ENCODE measurements at regions not wholly inside any gene's neighbourhood (a gene's known extent, or its start where the extent isn't known, plus 50 kb on each side); places are given as distances from the start of the nearest gene placed in this dataset.

DNA sequence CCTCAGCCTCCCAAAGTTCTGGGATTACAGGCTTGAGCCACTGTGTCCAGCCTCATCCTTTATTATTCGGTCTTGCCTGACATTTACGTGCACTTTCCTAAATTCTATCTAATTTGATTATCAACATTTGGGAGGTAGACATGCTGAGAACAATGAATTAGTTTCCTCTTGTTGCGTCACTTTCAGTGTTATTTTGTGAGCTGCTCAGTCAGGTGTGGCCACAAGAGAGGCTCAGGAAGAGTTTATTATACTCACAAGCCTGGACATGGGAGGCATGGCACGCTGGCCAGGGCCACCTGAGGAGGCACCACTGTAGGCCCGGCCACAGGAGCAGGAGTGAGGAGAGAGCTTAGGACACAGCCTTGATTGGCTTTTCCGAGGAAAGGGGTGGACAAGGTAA is 59.7 kb upstream of the RBFOX2 start:
- H3K36me3 ChIP-seq (ENCODE audit: low read depth, low read length) = no peaks in the 10 kb centered on the region
- no peak for ATAC-seq
- H3K4me3 ChIP-seq (ENCODE audit: low read length) = no peak overlapping the region
- H3K4me2 ChIP-seq (ENCODE audit: low read length) = no peak overlapping the region
- H3K9ac ChIP-seq (ENCODE audit: low read length) = no peak overlapping the region
- no peak overlapping the region for H2AFZ ChIP-seq (ENCODE audit: low read length)
- no peak for DNase-seq
- no peak overlapping the region for H3K27ac ChIP-seq (ENCODE audit: low read length)
- H3K79me2 ChIP-seq (ENCODE audit: low read length) = no peaks in the 10 kb centered on the region
- POLR2A ChIA-PET (ENCODE audit: unreplicated experiment) = no interaction called here
- H3K9me3 ChIP-seq (ENCODE audit: low read length) = no peaks in the 10 kb centered on the region
- intact Hi-C loops (cut with micrococcal nuclease) = no loop called here
- no peaks in the 10 kb centered on the region for H4K20me1 ChIP-seq (ENCODE audit: low read length)
- no peaks in the 10 kb centered on the region for H3K4me1 ChIP-seq (ENCODE audit: insufficient read depth, low read length)
- no peaks in the 10 kb centered on the region for H3K9me2 ChIP-seq (replicated peaks; ENCODE audit: low read length)
- CTCF ChIA-PET = no interaction called here
- TF ChIP-seq EZH2phosphoT487 (IDR thresholded peaks at IDR 0.05; ENCODE audit: borderline replicate concordance, low read length) (no peak), EZH2 (IDR thresholded peaks at IDR 0.05; ENCODE audit: low read length, unreplicated experiment) (no peak)
- TF ChIP-seq, protein P1, sequence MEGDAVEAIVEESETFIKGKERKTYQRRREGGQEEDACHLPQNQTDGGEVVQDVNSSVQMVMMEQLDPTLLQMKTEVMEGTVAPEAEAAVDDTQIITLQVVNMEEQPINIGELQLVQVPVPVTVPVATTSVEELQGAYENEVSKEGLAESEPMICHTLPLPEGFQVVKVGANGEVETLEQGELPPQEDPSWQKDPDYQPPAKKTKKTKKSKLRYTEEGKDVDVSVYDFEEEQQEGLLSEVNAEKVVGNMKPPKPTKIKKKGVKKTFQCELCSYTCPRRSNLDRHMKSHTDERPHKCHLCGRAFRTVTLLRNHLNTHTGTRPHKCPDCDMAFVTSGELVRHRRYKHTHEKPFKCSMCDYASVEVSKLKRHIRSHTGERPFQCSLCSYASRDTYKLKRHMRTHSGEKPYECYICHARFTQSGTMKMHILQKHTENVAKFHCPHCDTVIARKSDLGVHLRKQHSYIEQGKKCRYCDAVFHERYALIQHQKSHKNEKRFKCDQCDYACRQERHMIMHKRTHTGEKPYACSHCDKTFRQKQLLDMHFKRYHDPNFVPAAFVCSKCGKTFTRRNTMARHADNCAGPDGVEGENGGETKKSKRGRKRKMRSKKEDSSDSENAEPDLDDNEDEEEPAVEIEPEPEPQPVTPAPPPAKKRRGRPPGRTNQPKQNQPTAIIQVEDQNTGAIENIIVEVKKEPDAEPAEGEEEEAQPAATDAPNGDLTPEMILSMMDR (conservative IDR thresholded peaks at IDR 0.05; ENCODE audit: low read depth, low read length) = no peak
- no peaks in the 10 kb centered on the region for H3F3A ChIP-seq (ENCODE audit: low read length, unreplicated experiment)
- H3K27me3 ChIP-seq (ENCODE audit: low read length) = no peaks in the 10 kb centered on the region
- BruUV-seq (replicated peaks) = no TSS peak

DNA sequence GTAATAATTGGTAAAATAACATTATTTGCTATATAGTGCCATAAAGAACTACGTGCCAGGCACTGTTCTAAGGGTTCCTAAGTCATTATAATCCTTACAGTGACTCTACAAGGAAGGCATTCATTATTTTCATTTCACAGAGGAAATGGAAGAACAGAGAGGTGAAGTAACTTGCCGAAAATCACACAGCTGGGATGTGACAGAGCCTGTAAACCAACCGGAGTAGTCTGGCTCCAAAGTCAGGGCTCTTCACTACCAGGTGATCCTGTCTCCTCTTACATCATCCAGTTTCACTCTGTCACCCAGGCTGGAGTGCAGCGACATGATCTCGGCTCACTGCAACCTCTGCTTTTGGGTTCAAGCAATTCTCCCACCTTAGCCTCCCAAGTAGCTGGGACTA is 59.2 kb upstream of the RBFOX2 start:
- H3K27ac ChIP-seq (ENCODE audit: low read length) = no peak overlapping the region
- H3K36me3 ChIP-seq (ENCODE audit: low read depth, low read length) = no peaks in the 10 kb centered on the region
- TF ChIP-seq EZH2phosphoT487 (IDR thresholded peaks at IDR 0.05; ENCODE audit: borderline replicate concordance, low read length) = no peak
- TF ChIP-seq EZH2 (IDR thresholded peaks at IDR 0.05; ENCODE audit: low read length, unreplicated experiment) = no peak
- TF ChIP-seq, protein P1 (conservative IDR thresholded peaks at IDR 0.05; ENCODE audit: low read depth, low read length) = no peak
- no peaks in the 10 kb centered on the region for H3K27me3 ChIP-seq (ENCODE audit: low read length)
- no peak for DNase-seq
- H3F3A ChIP-seq (ENCODE audit: low read length, unreplicated experiment) = no peaks in the 10 kb centered on the region
- CTCF ChIA-PET = no interaction called here
- no peak for ATAC-seq
- no TSS peak for BruUV-seq (replicated peaks)
- no peak overlapping the region for H3K4me3 ChIP-seq (ENCODE audit: low read length)
- H4K20me1 ChIP-seq (ENCODE audit: low read length) = no peaks in the 10 kb centered on the region
- no peaks in the 10 kb centered on the region for H3K9me3 ChIP-seq (ENCODE audit: low read length)
- H3K4me2 ChIP-seq (ENCODE audit: low read length) = no peak overlapping the region
- POLR2A ChIA-PET (ENCODE audit: unreplicated experiment) = no interaction called here
- H3K9ac ChIP-seq (ENCODE audit: low read length) = no peak overlapping the region
- no peak overlapping the region for H2AFZ ChIP-seq (ENCODE audit: low read length)
- intact Hi-C loops (cut with micrococcal nuclease) = no loop called here
- no peaks in the 10 kb centered on the region for H3K9me2 ChIP-seq (replicated peaks; ENCODE audit: low read length)
- H3K79me2 ChIP-seq (ENCODE audit: low read length) = no peaks in the 10 kb centered on the region
- H3K4me1 ChIP-seq (ENCODE audit: insufficient read depth, low read length) = no peaks in the 10 kb centered on the region

DNA sequence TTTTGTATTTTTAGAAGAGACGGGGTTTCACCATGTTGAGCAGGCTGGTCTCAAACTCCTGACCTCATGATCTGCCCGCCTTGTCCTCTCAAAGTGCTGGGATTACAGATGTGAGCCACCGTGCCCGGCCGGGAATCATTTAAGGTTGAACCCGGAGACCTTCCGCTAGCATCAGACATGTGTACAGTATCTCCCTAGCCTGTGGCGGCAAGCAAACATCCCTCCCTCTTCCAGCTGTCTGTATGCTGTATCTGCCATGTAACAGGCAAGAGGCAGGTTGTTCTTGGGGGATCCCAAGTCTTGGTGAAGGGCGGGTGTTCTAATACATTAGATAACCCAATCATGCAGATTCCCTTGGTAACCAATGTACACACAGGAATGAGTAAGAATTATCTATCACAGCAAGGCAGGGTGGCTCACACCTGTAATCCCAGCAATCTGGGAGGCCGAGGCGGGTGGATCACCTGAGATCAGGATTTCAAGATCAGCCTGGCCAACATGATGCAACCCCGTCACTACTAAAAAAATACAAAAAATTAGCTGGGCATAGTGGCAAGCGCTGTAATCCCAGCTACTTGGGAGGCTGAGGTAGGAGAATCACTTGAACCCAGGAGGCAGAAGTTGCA is 58.1 kb upstream of the RBFOX2 start:
- POLR2A ChIA-PET (ENCODE audit: unreplicated experiment) = interaction anchor here (0.6 kb wide), 1 partner anchor 464 kb away, joined by 3 read pairs; no protein-coding TSS in a partner anchor
- H3F3A ChIP-seq (ENCODE audit: low read length, unreplicated experiment) = no peaks in the 10 kb centered on the region
- BruUV-seq (replicated peaks) = no TSS peak
- H3K4me1 ChIP-seq (ENCODE audit: insufficient read depth, low read length) = no peaks in the 10 kb centered on the region
- no peaks in the 10 kb centered on the region for H3K9me3 ChIP-seq (ENCODE audit: low read length)
- H3K4me2 ChIP-seq (ENCODE audit: low read length) = no peak overlapping the region
- H3K9ac ChIP-seq (ENCODE audit: low read length) = no peak overlapping the region
- H3K27ac ChIP-seq (ENCODE audit: low read length) = no peak overlapping the region
- H3K27me3 ChIP-seq (ENCODE audit: low read length) = no peaks in the 10 kb centered on the region
- DNase-seq (no peak), ATAC-seq (no peak)
- H4K20me1 ChIP-seq (ENCODE audit: low read length) = no peaks in the 10 kb centered on the region
- H3K4me3 ChIP-seq (ENCODE audit: low read length) = no peak overlapping the region
- CTCF ChIA-PET = no interaction called here
- no peak overlapping the region for H2AFZ ChIP-seq (ENCODE audit: low read length)
- no peaks in the 10 kb centered on the region for H3K36me3 ChIP-seq (ENCODE audit: low read depth, low read length)
- H3K79me2 ChIP-seq (ENCODE audit: low read length) = no peaks in the 10 kb centered on the region
- no peaks in the 10 kb centered on the region for H3K9me2 ChIP-seq (replicated peaks; ENCODE audit: low read length)
- TF ChIP-seq, protein P1 (conservative IDR thresholded peaks at IDR 0.05; ENCODE audit: low read depth, low read length) = no peak
- TF ChIP-seq EZH2 (IDR thresholded peaks at IDR 0.05; ENCODE audit: low read length, unreplicated experiment) (no peak), EZH2phosphoT487 (IDR thresholded peaks at IDR 0.05; ENCODE audit: borderline replicate concordance, low read length) (no peak)
- intact Hi-C loops (cut with micrococcal nuclease) = no loop called here
